ENCODE measurements at regions not wholly inside any gene's neighbourhood (a gene's known extent, or its start where the extent isn't known, plus 50 kb on each side); places are given as distances from the start of the nearest gene placed in this dataset.

- Histone ChIP-seq H3K27ac (ENCODE audit: insufficient read depth, low read depth, low read length) (no peak overlapping the region), H3K79me2 (ENCODE audit: control insufficient read depth, insufficient read depth, low read length) (no peaks in the 10 kb centered on the region), H3K9me1 (replicated peaks; ENCODE audit: control insufficient read depth, extremely low read depth, insufficient read depth, low read length) (no peaks in the 10 kb centered on the region), H3K27me3 (ENCODE audit: control insufficient read depth in 2 of 2, insufficient read depth in 2 of 2, low read length in 2 of 2) (no peaks in the 10 kb centered on the region), H3K4me3 (replicated peaks in 1 of 3; ENCODE audit: insufficient read depth in 1 of 3, low read depth in 1 of 3, low read length in 3 of 3) (no peak overlapping the region), H2AFZ (ENCODE audit: low read depth, low read length) (no peak overlapping the region), H3K9ac (replicated peaks; ENCODE audit: extremely low read depth, insufficient read depth, low read length) (no peak overlapping the region), H3K36me3 (ENCODE audit: control insufficient read depth in 2 of 2, extremely low read depth in 1 of 2, insufficient read depth in 2 of 2, low read length in 2 of 2) (no peaks in the 10 kb centered on the region), H3K4me1 (ENCODE audit: control insufficient read depth, extremely low read depth, insufficient read depth, low read length) (no peaks in the 10 kb centered on the region), H3K9me3 (replicated peaks; ENCODE audit: control insufficient read depth, insufficient read depth, low read length) (no peaks in the 10 kb centered on the region), H4K20me1 (replicated peaks; ENCODE audit: control insufficient read depth, extremely low read depth, insufficient read depth, low read length) (no peaks in the 10 kb centered on the region), H3K4me2 (ENCODE audit: insufficient read depth, low read length) (no peak overlapping the region)
- POLR2A ChIA-PET, result no interaction called here
- no TSS peak for BruUV-seq (replicated peaks)
- no peak for TF ChIP-seq GATA2 (IDR thresholded peaks at IDR 0.05; ENCODE audit: insufficient read depth, insufficient read length, low read depth, low read length)
- no peak for TF ChIP-seq POLR2AphosphoS5 (IDR thresholded peaks at IDR 0.05; ENCODE audit: insufficient read depth, low read depth, low read length)
- no peak for TF ChIP-seq POLR2A (IDR thresholded peaks at IDR 0.05; ENCODE audit: low read depth, low read length)
- no peak for TF ChIP-seq JUN (IDR thresholded peaks at IDR 0.05; ENCODE audit: borderline replicate concordance, insufficient read depth, insufficient read length, low read depth)
- TF ChIP-seq FOS (IDR thresholded peaks at IDR 0.05; ENCODE audit: borderline replicate concordance, insufficient read depth, low read length), result no peak
- TF ChIP-seq MAX (IDR thresholded peaks at IDR 0.05; ENCODE audit: insufficient read depth, insufficient read length), result no peak
- no peak for TF ChIP-seq EZH2 (IDR thresholded peaks at IDR 0.05; ENCODE audit: borderline replicate concordance, low read depth, low read length, severe bottlenecking)
- TF ChIP-seq CTCF (IDR thresholded peaks at IDR 0.05; ENCODE audit: extremely low read depth in 1 of 2, insufficient read depth in 1 of 2, low read depth in 1 of 2, low read length in 2 of 2), result no peak
- TF ChIP-seq MYC (IDR thresholded peaks at IDR 0.05; ENCODE audit: low read depth, low read length), result no peak
- dilution Hi-C loops (cut with MboI; ENCODE audit: extremely low pct_ligation_motif_present, low sequenced_read_pairs) (no loop called here), intact Hi-C loops (cut with micrococcal nuclease) (no loop called here)
- CTCF ChIA-PET, result no interaction called here
- FAIRE-seq (no peak), DNase-seq (ENCODE audit: low read depth, low spot score) (peak; percentile 1)
Measured at GRCh38 chr10:58982470-58983239, 193.8 kb upstream of the PHYHIPL start.

All from endothelial cell of umbilical vein (primary cell).